OCI-LY3 (cell line): ENCODE measurements at regions not wholly inside any gene's neighbourhood (a gene's known extent, or its start where the extent isn't known, plus 50 kb on each side); places are given as distances from the start of the nearest gene placed in this dataset.
"Not testable (repeated sequence)": the region's sequence is repeated elsewhere in the genome, so short reads cannot be mapped to it uniquely, and the experiment has no call there.

ENCODE experiments used
- H2AFZ ChIP-seq: fragments of 200-600, 300-600 bp; shearing (Covaris generic); 2 replicates; pipeline ENCODE4 v1.6.0; 2014; ENCODE audit warnings: antibody characterized with exemption, low read depth, low read length
- H3K27ac ChIP-seq: fragments of 200-600, 300-600 bp; sonication (generic); 2 replicates; pipeline ENCODE4 v1.5.1; 2014; ENCODE audit warnings: mild to moderate bottlenecking, low read length, moderate library complexity, mixed read lengths
- H3K27me3 ChIP-seq: fragments of 200-600, 300-600 bp; sonication (generic); 2 replicates; pipeline ENCODE4 v1.6.1; 2014; ENCODE audit warnings: low read depth, low read length, mixed read lengths
- H3K36me3 ChIP-seq: fragments of 200-600, 300-600 bp; sonication (generic); replicated peaks from 2 replicates; pipeline ENCODE3; 2014; ENCODE audit warnings: low read depth, low read length, mixed read lengths
- H3K4me1 ChIP-seq: fragments of 300-600, 200-600 bp; sonication (generic); 2 replicates; pipeline ENCODE4 v1.6.1; 2014; ENCODE audit warnings: low read length, mixed read lengths
- H3K4me2 ChIP-seq: fragments of 200-600, 300-600 bp; sonication (generic); 2 replicates; pipeline ENCODE4 v1.6.1; 2014; ENCODE audit warnings: low read length, mixed read lengths
- H3K4me3 ChIP-seq: fragments of 300-600, 200-600 bp; sonication (generic); 2 replicates; pipeline ENCODE4 v1.5.1; 2014; ENCODE audit warnings: antibody characterized with exemption, mild to moderate bottlenecking, low read length, moderate library complexity
- H3K79me2 ChIP-seq: fragments of 300-600, 200-600 bp; shearing (Covaris generic); 2 replicates; pipeline ENCODE4 v1.6.1; 2014; ENCODE audit warnings: mild to moderate bottlenecking, low read length, mixed read lengths
- H3K9ac ChIP-seq: fragments of 300-600, 200-600 bp; shearing (Covaris generic); 2 replicates; pipeline ENCODE4 v1.6.0; 2014; ENCODE audit warnings: mild to moderate bottlenecking, low read length, moderate library complexity
- H3K9me3 ChIP-seq: fragments of 200-600, 300-600 bp; shearing (Covaris generic); 2 replicates; pipeline ENCODE4 v1.6.1; 2014; ENCODE audit warnings: low read length, mixed read lengths; ENCODE audit not compliant: insufficient read depth
- H4K20me1 ChIP-seq: fragments of 200-600, 300-600 bp; sonication (generic); 2 replicates; pipeline ENCODE4 v1.6.1; 2016; ENCODE audit warnings: low read length, mixed read lengths; ENCODE audit not compliant: insufficient read depth
- CTCF ChIP-seq: fragments of 200-600, 300-600 bp; sonication (generic); IDR thresholded peaks from 2 replicates; pipeline ENCODE4 v1.5.1; 2014; ENCODE audit warnings: antibody characterized with exemption, low read length, low read depth
- EZH2phosphoT487 ChIP-seq: fragments of 200-600 bp; shearing (Covaris generic); IDR thresholded peaks from 2 replicates; pipeline ENCODE4 v1.6.1; 2018; ENCODE audit warnings: antibody characterized with exemption, mixed run types, low read depth

GRCh38 chr15:67945951-67946700, 106.3 kb upstream of the RNU6-1 start:
- peak overlapping the region; percentile 41 for H3K4me2 ChIP-seq
- peak overlapping the region; percentile 98 for H2AFZ ChIP-seq
- H3K36me3 ChIP-seq = no peaks in the 10 kb centered on the region
- 0 out of 2 replicates have a peak, but pooled peaks cover 3% of the 10 kb centered on the region for H3K9me3 ChIP-seq
- TF ChIP-seq CTCF (no peak), EZH2phosphoT487 (no peak)
- no peak overlapping the region for H3K4me3 ChIP-seq
- no peaks in the 10 kb centered on the region for H3K79me2 ChIP-seq
- H3K9ac ChIP-seq = no peak overlapping the region
- no peak overlapping the region for H3K27ac ChIP-seq
- no peaks in the 10 kb centered on the region for H3K27me3 ChIP-seq
- peaks cover 6% of the 10 kb centered on the region for H3K4me1 ChIP-seq
- no peaks in the 10 kb centered on the region for H4K20me1 ChIP-seq

- Histone ChIP-seq H3K9ac (no peak overlapping the region), H4K20me1 (no peaks in the 10 kb centered on the region), H3K4me3 (no peak overlapping the region), H3K4me2 (peak overlapping the region; percentile 41), H3K36me3 (no peaks in the 10 kb centered on the region), H3K9me3 (0 out of 2 replicates have a peak, but pooled peaks cover 3% of the 10 kb centered on the region), H3K4me1 (peaks cover 11% of the 10 kb centered on the region), H2AFZ (peak overlapping the region; percentile 98), H3K27ac (no peak overlapping the region), H3K27me3 (no peaks in the 10 kb centered on the region), H3K79me2 (no peaks in the 10 kb centered on the region)
- TF ChIP-seq EZH2phosphoT487 = no peak
- no peak for TF ChIP-seq CTCF
Measured at GRCh38 chr15:67946701-67947100, 106.9 kb upstream of the RNU6-1 start.

GRCh38 chr15:67947254-67948039, 106.7 kb upstream of the PIAS1 start:
- TF ChIP-seq CTCF = no peak
- H3K9me3 ChIP-seq = 0 out of 2 replicates have a peak, but pooled peaks cover 3% of the 10 kb centered on the region
- no peak overlapping the region for H3K27ac ChIP-seq
- H3K4me2 ChIP-seq = no peak overlapping the region
- H4K20me1 ChIP-seq = no peaks in the 10 kb centered on the region
- no peaks in the 10 kb centered on the region for H3K36me3 ChIP-seq
- H3K9ac ChIP-seq = no peak overlapping the region
- no peaks in the 10 kb centered on the region for H3K27me3 ChIP-seq
- no peak overlapping the region; the same call in 1 of the 2 replicates for H2AFZ ChIP-seq
- no peaks in the 10 kb centered on the region for H3K79me2 ChIP-seq
- peaks cover 11% of the 10 kb centered on the region for H3K4me1 ChIP-seq
- no peak overlapping the region for H3K4me3 ChIP-seq

DNA sequence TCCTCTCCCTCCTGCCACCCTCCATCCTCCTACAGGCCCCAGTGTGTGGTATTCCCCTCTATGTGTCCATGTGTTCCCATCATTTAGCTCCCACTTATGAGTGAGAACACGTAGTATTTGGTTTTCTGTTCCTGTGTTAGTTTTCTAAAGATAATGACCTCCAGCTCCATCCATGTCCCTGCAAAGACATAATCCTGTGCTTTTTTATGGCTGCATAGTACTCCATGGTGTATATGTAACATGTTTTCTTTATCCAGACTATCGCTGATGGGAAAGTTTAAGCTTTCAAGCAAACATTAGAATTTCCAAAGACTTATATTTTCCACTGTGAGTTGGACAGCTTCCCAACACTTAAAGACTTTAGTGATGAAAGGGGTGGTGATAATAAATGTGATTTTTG, 105.9 kb upstream of the PIAS1 start:
- Histone ChIP-seq H3K27ac (no peak overlapping the region), H3K4me3 (no peak overlapping the region), H3K79me2 (no peaks in the 10 kb centered on the region), H3K4me1 (peaks cover 11% of the 10 kb centered on the region), H4K20me1 (no peaks in the 10 kb centered on the region), H3K36me3 (no peaks in the 10 kb centered on the region), H2AFZ (no peak overlapping the region), H3K9me3 (0 out of 2 replicates have a peak, but pooled peaks cover 3% of the 10 kb centered on the region), H3K4me2 (no peak overlapping the region), H3K9ac (no peak overlapping the region), H3K27me3 (no peaks in the 10 kb centered on the region)
- TF ChIP-seq CTCF = no peak
- no peak for TF ChIP-seq EZH2phosphoT487

DNA sequence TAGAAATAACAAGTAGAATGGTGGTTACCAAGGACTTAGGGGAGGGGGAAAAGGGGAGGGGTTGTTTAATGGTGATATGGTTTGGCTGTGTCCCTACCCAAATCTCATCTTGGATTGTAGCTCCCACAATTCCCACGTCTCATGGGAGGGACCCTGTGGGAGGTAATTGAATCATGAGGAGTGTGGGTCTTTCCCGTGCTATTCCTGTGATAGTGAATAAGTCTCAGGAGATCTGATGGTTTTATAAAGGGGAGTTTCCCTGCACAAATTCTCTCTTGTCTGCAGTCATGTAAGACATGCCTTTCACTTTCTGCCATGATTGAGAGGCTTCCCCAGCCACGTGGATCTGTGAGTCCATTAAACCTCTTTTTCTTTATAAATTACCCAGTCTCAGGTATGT, 102.9 kb upstream of the PIAS1 start:
- H4K20me1 ChIP-seq, H3K79me2 ChIP-seq, H2AFZ ChIP-seq, H3K4me3 ChIP-seq, H3K4me2 ChIP-seq, H3K9me3 ChIP-seq, H3K27me3 ChIP-seq, H3K27ac ChIP-seq, H3K9ac ChIP-seq, H3K36me3 ChIP-seq: not testable (repeated sequence)
- H3K4me1 ChIP-seq = peaks cover 11% of the 10 kb centered on the region
